IMR-90 (cell line): ENCODE measurements at regions not wholly inside any gene's neighbourhood (a gene's known extent, or its start where the extent isn't known, plus 50 kb on each side); places are given as distances from the start of the nearest gene placed in this dataset.

Source experiments
- ATAC-seq: fragments of 200-7000 bp; cut with Tn5 transposase; 2 replicates; pipeline ENCODE4 v1.9.1; 2020; ENCODE audit warnings: low read depth, mild to moderate bottlenecking, moderate library complexity
- BruUV-seq: library from RNA; stranded (reverse); fragments of 400-500 nt; replicated peaks from 2 replicates; lab custom pipeline; 2021; lab: Mats Ljungman, UMichigan
- CTCF ChIA-PET: fragments of 300-600 bp; formaldehyde crosslinking; extraction: SDS; loops from one replicate; lab custom pipeline; 2021; ENCODE audit warnings: antibody characterized with exemption; lab: Yijun Ruan, JAX
- POLR2A ChIA-PET: fragments of 300-600 bp; sonication (Branson Sonifier 250); formaldehyde crosslinking; loops from one replicate; lab custom pipeline; 2022; ENCODE audit warnings: antibody characterized with exemption; ENCODE audit not compliant: unreplicated experiment; lab: Charles Lee
- DNase-seq: peaks from one replicate; pipeline ENCODE4 v3.0.0; 2013
- H2AFZ ChIP-seq: replicated peaks from 2 replicates; pipeline ENCODE3; 2013; ENCODE audit warnings: low read length, mild to moderate bottlenecking; ENCODE audit not compliant: poor library complexity
- H2AK5ac ChIP-seq: 2 replicates; pipeline ENCODE4 v1.6.1; 2013; ENCODE audit warnings: low read depth, low read length, inconsistent platforms
- H2AK9ac ChIP-seq: replicated peaks from 2 replicates; pipeline ENCODE3; 2013; ENCODE audit warnings: mild to moderate bottlenecking, low read depth, low read length, moderate library complexity; ENCODE audit not compliant: poor library complexity
- H2BK120ac ChIP-seq: 2 replicates; pipeline ENCODE4 v1.6.1; 2013; ENCODE audit warnings: low read depth, low read length, inconsistent platforms
- H2BK15ac ChIP-seq: 3 replicates; pipeline ENCODE4 v1.6.1; 2013; ENCODE audit warnings: low read depth, low read length, inconsistent platforms
- H2BK20ac ChIP-seq: 2 replicates; pipeline ENCODE4 v1.6.1; 2013; ENCODE audit warnings: low read depth, mild to moderate bottlenecking, inconsistent platforms, low read length, moderate library complexity
- H2BK5ac ChIP-seq: 2 replicates; pipeline ENCODE4 v1.6.1; 2013; ENCODE audit warnings: mild to moderate bottlenecking, low read depth, low read length, inconsistent platforms; ENCODE audit not compliant: poor library complexity, severe bottlenecking
- H3K14ac ChIP-seq: replicated peaks from 2 replicates; pipeline ENCODE4 v1.6.1; 2013; ENCODE audit warnings: low read depth, low read length, inconsistent platforms
- H3K18ac ChIP-seq: 2 replicates; pipeline ENCODE4 v1.6.1; 2013; ENCODE audit warnings: low read depth, low read length, control low read depth
- H3K23ac ChIP-seq: 2 replicates; pipeline ENCODE4 v1.6.1; 2013; ENCODE audit warnings: low read depth, low read length, inconsistent platforms
- H3K27ac ChIP-seq: 2 replicates; pipeline ENCODE4 v1.5.1; 2013; ENCODE audit warnings: mild to moderate bottlenecking, control low read depth, low read length; ENCODE audit not compliant: insufficient read depth
- H3K27me3 ChIP-seq: 2 replicates; pipeline ENCODE4 v1.6.1; 2013; ENCODE audit warnings: low read length; ENCODE audit not compliant: control insufficient read depth, insufficient read depth
- H3K36me3 ChIP-seq: 2 replicates; pipeline ENCODE4 v1.6.1; 2013; ENCODE audit warnings: low read length, mixed read lengths; ENCODE audit not compliant: control insufficient read depth, insufficient read depth
- H3K4ac ChIP-seq: 2 replicates; pipeline ENCODE4 v1.6.1; 2013; ENCODE audit warnings: low read depth, low read length, inconsistent platforms
- H3K4me1 ChIP-seq: 2 replicates; pipeline ENCODE4 v1.6.1; 2013; ENCODE audit warnings: low read length, mixed read lengths; ENCODE audit not compliant: control insufficient read depth, insufficient read depth
- H3K4me2 ChIP-seq: 2 replicates; pipeline ENCODE4 v1.6.1; 2013; ENCODE audit warnings: low read depth, mild to moderate bottlenecking, control low read depth, low read length, moderate library complexity
- H3K4me3 ChIP-seq: 2 replicates; pipeline ENCODE4 v1.5.1; 2013; ENCODE audit warnings: low read depth, mild to moderate bottlenecking, control low read depth, low read length, moderate library complexity; ENCODE audit not compliant: insufficient read depth
- H3K56ac ChIP-seq: 2 replicates; pipeline ENCODE4 v1.6.1; 2013; ENCODE audit warnings: low read length, inconsistent platforms; ENCODE audit not compliant: insufficient read depth; ENCODE audit errors: extremely low read depth
- H3K79me1 ChIP-seq, 2 experiments: 2 replicates each; pipeline ENCODE4 v1.6.1; 2013; ENCODE audit warnings: low read length in 2 of 2, inconsistent platforms in 1 of 2, low read depth in 1 of 2
- H3K9ac ChIP-seq: 2 replicates; pipeline ENCODE4 v1.6.1; 2013; ENCODE audit warnings: low read depth, low read length, control low read depth
- H3K9me1 ChIP-seq: 2 replicates; pipeline ENCODE4 v1.6.1; 2013; ENCODE audit warnings: low read length, inconsistent platforms; ENCODE audit not compliant: insufficient read depth
- H3K9me3 ChIP-seq: 2 replicates; pipeline ENCODE4 v1.6.1; 2013; ENCODE audit warnings: low read length; ENCODE audit not compliant: control insufficient read depth, insufficient read depth
- H4K20me1 ChIP-seq: 2 replicates; pipeline ENCODE4 v1.6.1; 2013; ENCODE audit warnings: low read length, inconsistent platforms; ENCODE audit not compliant: insufficient read depth
- H4K5ac ChIP-seq: 2 replicates; pipeline ENCODE4 v1.6.1; 2013; ENCODE audit warnings: mild to moderate bottlenecking, low read depth, low read length, control low read depth
- H4K8ac ChIP-seq, 2 experiments: 2 replicates each; pipeline ENCODE4 v1.6.1; 2013; ENCODE audit warnings: low read depth in 2 of 2, low read length in 2 of 2, control low read depth in 1 of 2, inconsistent platforms in 1 of 2
- H4K91ac ChIP-seq: 2 replicates; pipeline ENCODE4 v1.6.1; 2013; ENCODE audit warnings: low read depth, low read length, inconsistent platforms; ENCODE audit not compliant: insufficient read depth
- BHLHE40 ChIP-seq: fragments of 150-350 bp; IDR thresholded peaks from 2 replicates; pipeline ENCODE4 v1.6.1; 2016; ENCODE audit warnings: mild to moderate bottlenecking, low read depth, low read length
- MAFK ChIP-seq: IDR thresholded peaks from 2 replicates; pipeline ENCODE4 v1.6.1; 2012; ENCODE audit warnings: low read depth, low read length, improper control_type of control experiment
- RFX5 ChIP-seq: IDR thresholded peaks from 2 replicates; pipeline ENCODE4 v1.8.0; 2012; ENCODE audit warnings: low read depth, mild to moderate bottlenecking, low read length, moderate library complexity
- WGBS, 2 experiments: methylation state at CpG; one replicate each; pipeline versions ENCODE4 v1.1.5 to v1.1.7; 2013; ENCODE audit warnings: missing lambda C conversion rate in 2 of 2; ENCODE audit not compliant: insufficient read length in 1 of 2; ENCODE audit errors: extremely low coverage in 2 of 2; 5-methylcytosine and 5-hydroxymethylcytosine counted together
- dilution Hi-C: fragments of 300-500 bp; cut with HindIII; formaldehyde crosslinking; loops from one replicate; pipeline ENCODE4 v1.14.3; 2018; ENCODE audit warnings: low sequenced_read_pairs; ENCODE audit not compliant: unreplicated experiment
- in situ Hi-C: fragments of 300-500 bp; cut with MboI; formaldehyde crosslinking; loops from 3 replicates; pipeline ENCODE4 v1.14.3; 2019; ENCODE audit warnings: low sequenced_read_pairs, inconsistent platforms, mixed read lengths
- intact Hi-C: fragments of 100-400 bp; cut with micrococcal nuclease; formaldehyde crosslinking; loops from 2 replicates; pipeline ENCODE4 v1.10.0; 2022
- TF ChIP-seq, protein P1 (sequence below): conservative IDR thresholded peaks from 2 replicates; pipeline ENCODE4 v1.5.1; 2012; ENCODE audit warnings: mild to moderate bottlenecking, low read depth, low read length, improper control_type of control experiment

DNA sequence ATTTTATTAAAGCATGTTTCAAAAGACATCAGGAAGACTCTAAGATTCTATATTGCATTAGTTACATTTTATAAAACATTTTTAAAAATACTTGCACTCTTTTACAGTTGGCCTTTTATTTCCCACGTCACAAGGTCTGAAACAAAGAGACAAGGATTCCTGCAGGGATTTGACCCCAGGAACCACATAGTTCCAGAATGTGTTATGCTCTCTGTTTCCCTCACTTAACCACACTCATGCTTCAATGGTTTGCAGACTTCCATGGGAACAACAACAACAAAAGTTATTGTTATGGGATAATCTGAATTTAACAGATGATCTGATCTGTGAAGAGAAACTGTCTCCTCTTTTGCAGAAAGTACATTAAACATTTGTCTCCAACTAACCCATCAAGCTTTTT lies 104.3 kb upstream of the PPFIA2 start:
- Histone ChIP-seq H2AK9ac (no peak overlapping the region), H2BK5ac (no peak overlapping the region), H3K27ac (no peak overlapping the region), H3K14ac (no peak overlapping the region), H2BK120ac (no peak overlapping the region), H3K27me3 (no peaks in the 10 kb centered on the region), H2BK15ac (no peak overlapping the region), H3K4me1 (no peaks in the 10 kb centered on the region), H4K91ac (no peak overlapping the region), H3K4me3 (no peak overlapping the region), H2BK20ac (no peak overlapping the region), H3K23ac (no peak overlapping the region), H3K79me1 (no peaks in the 10 kb centered on the region), H3K4ac (no peak overlapping the region), H3K9ac (no peak overlapping the region), H4K5ac (no peak overlapping the region), H3K9me3 (peaks cover 9% of the 10 kb centered on the region), H3K36me3 (no peaks in the 10 kb centered on the region), H4K20me1 (no peaks in the 10 kb centered on the region), H3K9me1 (no peaks in the 10 kb centered on the region), H2AK5ac (no peak overlapping the region), H3K56ac (no peak overlapping the region), H2AFZ (no peak overlapping the region), H3K18ac (no peak overlapping the region), H4K8ac (no peak overlapping the region), H3K4me2 (no peak overlapping the region)
- ATAC-seq (no peak), DNase-seq (no peak)
- CTCF ChIA-PET = interaction anchor here (0.6 kb wide), 1 partner anchor 1634 kb away, joined by 5 read pairs; no protein-coding TSS in a partner anchor
- no CpG with 5 or more reads among the region's 1 CpG for WGBS, 2 experiments
- in situ Hi-C loops = no loop called here
- TF ChIP-seq MAFK (no peak), RFX5 (no peak), BHLHE40 (no peak)
- TF ChIP-seq, protein P1, sequence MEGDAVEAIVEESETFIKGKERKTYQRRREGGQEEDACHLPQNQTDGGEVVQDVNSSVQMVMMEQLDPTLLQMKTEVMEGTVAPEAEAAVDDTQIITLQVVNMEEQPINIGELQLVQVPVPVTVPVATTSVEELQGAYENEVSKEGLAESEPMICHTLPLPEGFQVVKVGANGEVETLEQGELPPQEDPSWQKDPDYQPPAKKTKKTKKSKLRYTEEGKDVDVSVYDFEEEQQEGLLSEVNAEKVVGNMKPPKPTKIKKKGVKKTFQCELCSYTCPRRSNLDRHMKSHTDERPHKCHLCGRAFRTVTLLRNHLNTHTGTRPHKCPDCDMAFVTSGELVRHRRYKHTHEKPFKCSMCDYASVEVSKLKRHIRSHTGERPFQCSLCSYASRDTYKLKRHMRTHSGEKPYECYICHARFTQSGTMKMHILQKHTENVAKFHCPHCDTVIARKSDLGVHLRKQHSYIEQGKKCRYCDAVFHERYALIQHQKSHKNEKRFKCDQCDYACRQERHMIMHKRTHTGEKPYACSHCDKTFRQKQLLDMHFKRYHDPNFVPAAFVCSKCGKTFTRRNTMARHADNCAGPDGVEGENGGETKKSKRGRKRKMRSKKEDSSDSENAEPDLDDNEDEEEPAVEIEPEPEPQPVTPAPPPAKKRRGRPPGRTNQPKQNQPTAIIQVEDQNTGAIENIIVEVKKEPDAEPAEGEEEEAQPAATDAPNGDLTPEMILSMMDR = no peak
- dilution Hi-C loops = no loop called here
- no TSS peak for BruUV-seq
- POLR2A ChIA-PET = no interaction called here
- intact Hi-C loops = no loop called here
